CD14-positive monocyte (primary cell): ENCODE measurements at regions not wholly inside any gene's neighbourhood (a gene's known extent, or its start where the extent isn't known, plus 50 kb on each side); places are given as distances from the start of the nearest gene placed in this dataset.
A peak's percentile ranks its signal among the peaks of the same experiment; 100 is the strongest.

ENCODE experiments used
- DNase-seq, 3 donors: peaks; one replicate each; pipeline ENCODE4 v3.0.0-alpha.2; 2011 to 2022
- H2AFZ ChIP-seq: 2 replicates; pipeline ENCODE4 v1.6.0; 2012; ENCODE audit warnings: mild to moderate bottlenecking, low read depth, low read length, inconsistent platforms; ENCODE audit not compliant: insufficient read depth, poor library complexity, severe bottlenecking
- H3K27ac ChIP-seq, 2 donors: 1 replicate in 1 of 2; 2 replicates in 1 of 2; pipeline ENCODE4 v1.5.1; 2012 to 2013; ENCODE audit warnings: low read length in 2 of 2, control low read depth in 1 of 2, inconsistent platforms in 1 of 2, low read depth in 1 of 2, mild to moderate bottlenecking in 1 of 2
- H3K27me3 ChIP-seq, 2 donors: one replicate each; pipeline versions ENCODE4 v1.6.0 to v1.6.1; 2011 to 2013; ENCODE audit warnings: low read length in 2 of 2; ENCODE audit not compliant: control insufficient read depth in 2 of 2, insufficient read depth in 2 of 2
- H3K36me3 ChIP-seq, 2 donors: replicated peaks in 1 of 2; 1 replicate in 1 of 2; 2 replicates in 1 of 2; pipeline versions ENCODE4 v1.5.1 to v1.6.1; 2012 to 2013; ENCODE audit warnings: low read length in 2 of 2, control low read depth in 1 of 2, inconsistent platforms in 1 of 2, mild to moderate bottlenecking in 1 of 2; ENCODE audit not compliant: insufficient read depth in 2 of 2, control insufficient read depth in 1 of 2
- H3K4me1 ChIP-seq, 2 donors: 1 replicate in 1 of 2; 2 replicates in 1 of 2; pipeline versions ENCODE4 v1.5.1 to v1.6.1; 2012 to 2013; ENCODE audit warnings: low read length in 2 of 2, control low read depth in 1 of 2, inconsistent platforms in 1 of 2, mild to moderate bottlenecking in 1 of 2, moderate library complexity in 1 of 2; ENCODE audit not compliant: insufficient read depth in 2 of 2, control insufficient read depth in 1 of 2
- H3K4me2 ChIP-seq: replicated peaks from 2 replicates; pipeline ENCODE3; 2012; ENCODE audit warnings: low read length, moderate library complexity, mild to moderate bottlenecking; ENCODE audit not compliant: poor library complexity, severe bottlenecking; ENCODE audit errors: extremely low read depth
- H3K4me3 ChIP-seq, 3 experiments: fragments of 200-600 bp in 1 of 3; sonication (generic) in 1 of 3; replicated peaks in 1 of 3; 1 replicate in 2 of 3; 2 replicates in 1 of 3; pipeline ENCODE4 v1.5.1; 2011 to 2013; ENCODE audit warnings: low read length in 3 of 3, mild to moderate bottlenecking in 3 of 3, control low read depth in 2 of 3, low read depth in 2 of 3, inconsistent platforms in 1 of 3, moderate library complexity in 1 of 3
- H3K79me2 ChIP-seq: 2 replicates; pipeline ENCODE4 v1.6.0; 2012; ENCODE audit warnings: mild to moderate bottlenecking, control low read depth, inconsistent platforms, low read length, moderate library complexity; ENCODE audit not compliant: insufficient read depth
- H3K9ac ChIP-seq: 2 replicates; pipeline ENCODE4 v1.6.0; 2017; ENCODE audit warnings: low read length, mild to moderate bottlenecking; ENCODE audit not compliant: insufficient read depth, poor library complexity, severe bottlenecking
- H3K9me3 ChIP-seq, 2 donors: replicated peaks in 1 of 2; 1 replicate in 1 of 2; 2 replicates in 1 of 2; pipeline versions ENCODE4 v1.5.1 to v1.6.1; 2012 to 2013; ENCODE audit warnings: low read length in 2 of 2, control low read depth in 1 of 2; ENCODE audit not compliant: control insufficient read depth in 1 of 2, insufficient read depth in 1 of 2
- H4K20me1 ChIP-seq: 2 replicates; pipeline ENCODE4 v1.6.0; 2012; ENCODE audit warnings: mild to moderate bottlenecking, low read length, control low read depth, moderate library complexity; ENCODE audit not compliant: insufficient read depth
- H3K27ac Mint-ChIP-seq, 7 donors: one replicate each; pipeline ENCODE4 v1.8.0; 2020; ENCODE audit warnings: mild to moderate bottlenecking in 7 of 7, mixed read lengths in 7 of 7, moderate library complexity in 6 of 7, inconsistent platforms in 2 of 7
- H3K27me3 Mint-ChIP-seq, 3 donors: one replicate each; pipeline ENCODE4 v1.8.0; 2021 to 2022; ENCODE audit warnings: low read depth in 3 of 3, mild to moderate bottlenecking in 3 of 3, mixed read lengths in 3 of 3, moderate library complexity in 3 of 3, inconsistent platforms in 1 of 3
- H3K36me3 Mint-ChIP-seq, 2 donors: one replicate each; pipeline ENCODE4 v1.8.0; 2020; ENCODE audit warnings: mixed read lengths in 2 of 2, inconsistent platforms in 1 of 2, mild to moderate bottlenecking in 1 of 2
- H3K4me1 Mint-ChIP-seq: one replicate; pipeline ENCODE4 v1.8.0; 2020; ENCODE audit warnings: mild to moderate bottlenecking, mixed read lengths
- H3K4me3 Mint-ChIP-seq, 2 donors: one replicate each; pipeline ENCODE4 v1.8.0; 2020; ENCODE audit warnings: mild to moderate bottlenecking in 2 of 2, mixed read lengths in 2 of 2, moderate library complexity in 1 of 2
- H3K9me3 Mint-ChIP-seq, 7 donors: one replicate each; pipeline ENCODE4 v1.8.0; 2020 to 2022; ENCODE audit warnings: mixed read lengths in 7 of 7, mild to moderate bottlenecking in 6 of 7, moderate library complexity in 6 of 7, inconsistent platforms in 2 of 7
- WGBS: methylation state at CpG from one replicate; pipeline ENCODE4 v1.1.5; 2013; ENCODE audit warnings: missing lambda C conversion rate; ENCODE audit not compliant: insufficient coverage; 5-methylcytosine and 5-hydroxymethylcytosine counted together
- intact Hi-C, 2 donors: fragments of 100-400 bp; cut with micrococcal nuclease; formaldehyde crosslinking; loops; one replicate each; pipeline versions ENCODE4 v1.15.0 to v1.15.1; 2023
- TF ChIP-seq, protein P1 (sequence below): fragments of 200-600 bp; IDR thresholded peaks from one replicate; pipeline ENCODE4 v1.8.0; 2022; ENCODE audit warnings: antibody characterized with exemption, mild to moderate bottlenecking

- Mint-ChIP-seq H3K27ac (peak overlapping the region in 4 of 7 donors; percentile 0 to 91 (median 64)), H3K4me3 (no peak overlapping the region), H3K9me3 (peaks cover 0 to 3% (median 0%) of the 10 kb centered on the region in 7 donors), H3K4me1 (peaks cover 36% of the 10 kb centered on the region), H3K27me3 (no peaks in the 10 kb centered on the region), H3K36me3 (peaks cover 15 to 24% of the 10 kb centered on the region in 2 donors)
- Histone ChIP-seq H3K27ac (no peak overlapping the region), H3K27me3 (no peaks in the 10 kb centered on the region), H3K4me1 (peaks cover 29 to 33% of the 10 kb centered on the region in 2 donors), H4K20me1 (no peaks in the 10 kb centered on the region), H3K9me3 (no peaks in the 10 kb centered on the region), H2AFZ (no peak overlapping the region), H3K4me2 (no peak overlapping the region), H3K36me3 (no peaks in the 10 kb centered on the region), H3K4me3 (no peak overlapping the region), H3K9ac (no peak overlapping the region), H3K79me2 (peaks cover 64% of the 10 kb centered on the region)
- WGBS = 100% methylated on average over 2 of the region's 3 CpGs
- intact Hi-C loops = loop anchor here in 1 of 2 donors (5.0 kb wide), 1 partner anchor 34 kb away; no protein-coding TSS in a partner anchor
- no peak for DNase-seq
- TF ChIP-seq, protein P1, sequence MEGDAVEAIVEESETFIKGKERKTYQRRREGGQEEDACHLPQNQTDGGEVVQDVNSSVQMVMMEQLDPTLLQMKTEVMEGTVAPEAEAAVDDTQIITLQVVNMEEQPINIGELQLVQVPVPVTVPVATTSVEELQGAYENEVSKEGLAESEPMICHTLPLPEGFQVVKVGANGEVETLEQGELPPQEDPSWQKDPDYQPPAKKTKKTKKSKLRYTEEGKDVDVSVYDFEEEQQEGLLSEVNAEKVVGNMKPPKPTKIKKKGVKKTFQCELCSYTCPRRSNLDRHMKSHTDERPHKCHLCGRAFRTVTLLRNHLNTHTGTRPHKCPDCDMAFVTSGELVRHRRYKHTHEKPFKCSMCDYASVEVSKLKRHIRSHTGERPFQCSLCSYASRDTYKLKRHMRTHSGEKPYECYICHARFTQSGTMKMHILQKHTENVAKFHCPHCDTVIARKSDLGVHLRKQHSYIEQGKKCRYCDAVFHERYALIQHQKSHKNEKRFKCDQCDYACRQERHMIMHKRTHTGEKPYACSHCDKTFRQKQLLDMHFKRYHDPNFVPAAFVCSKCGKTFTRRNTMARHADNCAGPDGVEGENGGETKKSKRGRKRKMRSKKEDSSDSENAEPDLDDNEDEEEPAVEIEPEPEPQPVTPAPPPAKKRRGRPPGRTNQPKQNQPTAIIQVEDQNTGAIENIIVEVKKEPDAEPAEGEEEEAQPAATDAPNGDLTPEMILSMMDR = no peak
These were observed 488.9 kb downstream of the PCNX1 start for GRCh38 chr14:71396050-71396677.

DNA sequence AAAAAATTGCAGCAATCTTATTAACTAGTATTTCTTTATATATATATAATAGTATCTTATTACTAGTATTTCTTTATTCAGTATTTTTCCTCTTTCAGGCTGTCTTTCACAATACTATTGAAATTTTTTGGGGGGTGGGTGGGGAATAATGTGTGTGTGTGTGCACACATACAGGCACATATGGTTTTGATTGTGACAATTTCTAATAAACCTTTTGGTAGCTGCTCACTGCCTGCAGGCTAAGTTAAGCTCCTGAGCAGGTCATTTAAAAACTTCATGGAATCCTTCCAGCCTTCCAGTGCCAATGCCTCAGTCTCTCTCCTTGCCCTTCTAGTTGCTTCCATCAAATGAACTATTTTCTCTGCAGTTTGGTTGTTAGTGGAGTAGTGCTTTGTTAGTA lies 490.1 kb downstream of the PCNX1 start:
- peaks cover 0 to 3% (median 0%) of the 10 kb centered on the region in 7 donors for H3K9me3 Mint-ChIP-seq
- H3K27ac Mint-ChIP-seq = peak overlapping the region in 6 of 7 donors; percentile 49 to 98 (median 84)
- TF ChIP-seq, protein P1 = no peak
- H3K4me2 ChIP-seq = no peak overlapping the region
- H3K4me3 Mint-ChIP-seq = no peak overlapping the region
- no peaks in the 10 kb centered on the region for H3K36me3 ChIP-seq
- H3K36me3 Mint-ChIP-seq = peaks cover 11 to 21% of the 10 kb centered on the region in 2 donors
- H3K27me3 ChIP-seq = no peaks in the 10 kb centered on the region
- no peak overlapping the region for H2AFZ ChIP-seq
- no peaks in the 10 kb centered on the region for H3K27me3 Mint-ChIP-seq
- H3K4me3 ChIP-seq = no peak overlapping the region
- DNase-seq = no peak
- peaks cover 63% of the 10 kb centered on the region for H3K79me2 ChIP-seq
- H3K9me3 ChIP-seq = no peaks in the 10 kb centered on the region
- H3K4me1 ChIP-seq = peaks cover 29 to 41% of the 10 kb centered on the region in 2 donors
- H3K4me1 Mint-ChIP-seq = peaks cover 40% of the 10 kb centered on the region
- H3K27ac ChIP-seq = no peak overlapping the region
- no peak overlapping the region for H3K9ac ChIP-seq
- no peaks in the 10 kb centered on the region for H4K20me1 ChIP-seq
- intact Hi-C loops = loop anchor here in 1 of 2 donors (5.0 kb wide), 1 partner anchor 35 kb away; no protein-coding TSS in a partner anchor
